Stimulated activated CD8-positive, alpha-beta memory T cell treated with anti-CD3 and anti-CD28 coated beads, Interleukin-4, amount 100 ng/mL, for 48 hours (primary cell): ENCODE measurements at regions not wholly inside any gene's neighbourhood (a gene's known extent, or its start where the extent isn't known, plus 50 kb on each side); places are given as distances from the start of the nearest gene placed in this dataset.
"Not testable (repeated sequence)": the region's sequence is repeated elsewhere in the genome, so short reads cannot be mapped to it uniquely, and the experiment has no call there.

ENCODE experiments used
- DNase-seq: peaks from one replicate; pipeline ENCODE4 v3.0.0-alpha.2; 2020

GRCh38 chr2:145519254-145519653 is 999.3 kb upstream of the ZEB2 start:
- not testable (repeated sequence) for DNase-seq

GRCh38 chr2:145511946-145512345 is 992.0 kb upstream of the ZEB2 start:
- no peak for DNase-seq

- DNase-seq: no peak
Observed at GRCh38 chr2:145503511-145503910, 983.6 kb upstream of the ZEB2 start.

GRCh38 chr2:145501920-145502319 is 982.0 kb upstream of the ZEB2 start:
- DNase-seq: no peak

GRCh38 chr2:145495590-145495989 is 975.7 kb upstream of the ZEB2 start:
- no peak for DNase-seq

- DNase-seq: no peak
Observed at GRCh38 chr2:145494441-145494840, 974.5 kb upstream of the ZEB2 start.

- DNase-seq: no peak
Observed at GRCh38 chr2:145488571-145488970, 968.7 kb upstream of the ZEB2 start.

- DNase-seq: no peak
Observed at GRCh38 chr2:145484448-145485097, 964.7 kb upstream of the ZEB2 start.

GRCh38 chr2:145483854-145484253 is 963.9 kb upstream of the ZEB2 start:
- DNase-seq: no peak

GRCh38 chr2:145481334-145481922 is 961.5 kb upstream of the ZEB2 start:
- no peak for DNase-seq

- DNase-seq: no peak
Observed at GRCh38 chr2:145464866-145465265, 944.9 kb upstream of the ZEB2 start.

GRCh38 chr2:145460112-145460511 is 940.2 kb upstream of the ZEB2 start:
- no peak for DNase-seq

GRCh38 chr2:145431181-145431951 is 911.4 kb upstream of the ZEB2 start:
- no peak for DNase-seq

- DNase-seq: no peak
Observed at GRCh38 chr2:145423809-145424208, 903.9 kb upstream of the ZEB2 start.

- no peak for DNase-seq
Observed at GRCh38 chr2:145422576-145422975, 902.7 kb upstream of the ZEB2 start.

GRCh38 chr2:145421841-145422240 is 901.9 kb upstream of the ZEB2 start:
- DNase-seq: no peak

- DNase-seq: no peak
Observed at GRCh38 chr2:145416640-145417039, 896.7 kb upstream of the ZEB2 start.

- no peak for DNase-seq
Observed at GRCh38 chr2:145415151-145415550, 895.2 kb upstream of the ZEB2 start.

- DNase-seq: no peak
Observed at GRCh38 chr2:145413261-145414030, 893.5 kb upstream of the ZEB2 start.

- no peak for DNase-seq
Observed at GRCh38 chr2:145412155-145412554, 892.2 kb upstream of the ZEB2 start.

GRCh38 chr2:145411493-145411892 is 891.6 kb upstream of the ZEB2 start:
- no peak for DNase-seq

- no peak for DNase-seq
Observed at GRCh38 chr2:145410086-145410485, 890.2 kb upstream of the ZEB2 start.

GRCh38 chr2:145408980-145409379 is 889.1 kb upstream of the ZEB2 start:
- DNase-seq: no peak
